GM18508 (cell line): ENCODE measurements at regions not wholly inside any gene's neighbourhood (a gene's known extent, or its start where the extent isn't known, plus 50 kb on each side); places are given as distances from the start of the nearest gene placed in this dataset.
"Not testable (repeated sequence)": the region's sequence is repeated elsewhere in the genome, so short reads cannot be mapped to it uniquely, and the experiment has no call there.

Experiments
- ATAC-seq: cut with Tn5 transposase; IDR thresholded peaks from one replicate; pipeline ENCODE4 v1.9.1; 2021; ENCODE audit warnings: moderate number of reproducible peaks; ENCODE audit not compliant: insufficient read depth, unreplicated experiment

- no peak for ATAC-seq
Measured at GRCh38 chr6:97778290-97779038, 495.4 kb upstream of the MMS22L start.

- ATAC-seq: not testable (repeated sequence)
Measured at GRCh38 chr6:97779039-97779766, 496.2 kb upstream of the MMS22L start.

GRCh38 chr6:97790926-97791590, 508.0 kb upstream of the MMS22L start:
- ATAC-seq: no peak

GRCh38 chr6:97805596-97805995, 522.6 kb upstream of the MMS22L start:
- no peak for ATAC-seq

GRCh38 chr6:97812940-97813339, 529.9 kb upstream of the MMS22L start:
- no peak for ATAC-seq

GRCh38 chr6:97813889-97814567, 531.0 kb upstream of the MMS22L start:
- no peak for ATAC-seq

- no peak for ATAC-seq
Measured at GRCh38 chr6:97815301-97815812, 532.3 kb upstream of the MMS22L start.

GRCh38 chr6:97816526-97816925, 533.5 kb upstream of the MMS22L start:
- ATAC-seq: no peak

GRCh38 chr6:97819710-97820109, 536.7 kb upstream of the MMS22L start:
- no peak for ATAC-seq

- ATAC-seq: no peak
Measured at GRCh38 chr6:97820400-97820799, 537.4 kb upstream of the MMS22L start.

- no peak for ATAC-seq
Measured at GRCh38 chr6:97822632-97823031, 539.6 kb upstream of the MMS22L start.

- ATAC-seq: no peak
Measured at GRCh38 chr6:97841763-97842162, 558.7 kb upstream of the MMS22L start.

GRCh38 chr6:97842521-97842920, 559.5 kb upstream of the MMS22L start:
- no peak for ATAC-seq

GRCh38 chr6:97849390-97849789, 566.4 kb upstream of the MMS22L start:
- ATAC-seq: no peak

- no peak for ATAC-seq
Measured at GRCh38 chr6:97850458-97851212, 567.6 kb upstream of the MMS22L start.

- ATAC-seq: no peak
Measured at GRCh38 chr6:97863697-97864096, 580.7 kb upstream of the MMS22L start.

- ATAC-seq: no peak
Measured at GRCh38 chr6:97864366-97864765, 581.4 kb upstream of the MMS22L start.

- no peak for ATAC-seq
Measured at GRCh38 chr6:97864826-97865225, 581.8 kb upstream of the MMS22L start.

- no peak for ATAC-seq
Measured at GRCh38 chr6:97865612-97866011, 582.6 kb upstream of the MMS22L start.

- no peak for ATAC-seq
Measured at GRCh38 chr6:97866616-97867015, 583.6 kb upstream of the MMS22L start.
